GM18505 (cell line): ENCODE measurements at regions not wholly inside any gene's neighbourhood (a gene's known extent, or its start where the extent isn't known, plus 50 kb on each side); places are given as distances from the start of the nearest gene placed in this dataset.
"Not testable (repeated sequence)": the region's sequence is repeated elsewhere in the genome, so short reads cannot be mapped to it uniquely, and the experiment has no call there.

ENCODE experiments used
- ATAC-seq: cut with Tn5 transposase; IDR thresholded peaks from one replicate; pipeline ENCODE4 v1.9.1; 2021; ENCODE audit not compliant: unreplicated experiment
- POLR2A ChIP-seq: IDR thresholded peaks from 4 replicates; pipeline ENCODE4 v1.6.1; 2011; ENCODE audit warnings: borderline replicate concordance; ENCODE audit not compliant: insufficient read depth, insufficient read length; ENCODE audit errors: extremely low read depth

DNA sequence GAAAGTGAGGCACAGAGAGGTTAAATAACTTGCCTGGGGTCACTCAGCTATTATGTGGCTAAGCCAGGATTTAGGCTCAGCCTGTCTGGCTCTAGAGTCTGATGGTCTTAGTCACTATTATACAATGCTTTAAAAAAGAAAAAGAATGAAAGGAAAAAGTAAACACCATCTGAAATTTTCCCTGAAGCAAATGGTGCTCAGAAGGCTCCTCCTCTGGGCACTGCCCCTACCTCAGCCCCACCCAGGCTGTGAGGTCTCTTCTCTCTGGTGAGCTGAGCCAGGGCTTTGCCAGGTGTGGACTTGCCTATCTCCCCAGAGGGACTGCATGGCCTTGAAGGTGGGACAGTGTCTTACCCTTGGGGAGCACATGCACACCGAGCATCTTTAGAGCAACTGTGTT is 117.5 kb upstream of the DYRK2 start:
- ATAC-seq = no peak
- no peak for TF ChIP-seq POLR2A

DNA sequence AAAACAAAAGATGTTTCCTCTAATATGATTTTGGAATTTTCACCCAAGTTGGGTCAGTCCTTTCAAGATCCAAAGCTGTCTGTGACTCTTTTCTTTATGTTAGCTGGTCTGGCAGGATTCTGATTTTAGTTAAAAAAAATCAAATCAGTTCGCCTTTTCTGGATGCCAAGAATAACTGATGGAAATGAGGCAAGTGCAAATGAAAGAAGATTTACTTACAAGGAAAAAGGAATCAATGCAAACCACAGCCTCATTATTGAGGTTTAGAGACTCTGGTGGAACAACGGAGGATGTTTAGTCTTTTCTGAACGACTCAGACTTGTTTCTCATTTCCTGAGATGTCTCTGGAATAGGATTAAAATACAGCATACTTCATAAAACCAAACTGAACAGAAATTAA is 117.0 kb upstream of the DYRK2 start:
- no peak for TF ChIP-seq POLR2A
- ATAC-seq = no peak

DNA sequence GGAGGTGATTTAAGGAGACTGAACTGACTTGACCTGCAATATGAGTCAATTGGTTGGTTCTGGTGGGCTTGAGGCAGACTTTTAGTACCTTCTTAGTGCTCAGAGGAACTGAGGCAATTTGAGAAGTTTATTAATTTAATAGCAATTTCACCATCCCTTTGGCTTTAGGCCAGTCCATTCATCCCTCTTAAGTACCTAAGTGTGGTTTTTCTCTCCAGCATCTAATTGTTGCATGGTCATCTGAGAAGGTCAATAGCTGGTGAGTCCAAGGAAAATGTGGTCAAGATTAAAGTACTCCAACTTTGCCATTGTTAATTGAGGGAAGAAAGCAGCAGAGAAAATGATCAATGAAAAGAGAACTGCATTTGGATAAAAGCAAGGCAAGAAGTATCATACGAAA is 115.4 kb upstream of the DYRK2 start:
- TF ChIP-seq POLR2A = no peak
- no peak for ATAC-seq

DNA sequence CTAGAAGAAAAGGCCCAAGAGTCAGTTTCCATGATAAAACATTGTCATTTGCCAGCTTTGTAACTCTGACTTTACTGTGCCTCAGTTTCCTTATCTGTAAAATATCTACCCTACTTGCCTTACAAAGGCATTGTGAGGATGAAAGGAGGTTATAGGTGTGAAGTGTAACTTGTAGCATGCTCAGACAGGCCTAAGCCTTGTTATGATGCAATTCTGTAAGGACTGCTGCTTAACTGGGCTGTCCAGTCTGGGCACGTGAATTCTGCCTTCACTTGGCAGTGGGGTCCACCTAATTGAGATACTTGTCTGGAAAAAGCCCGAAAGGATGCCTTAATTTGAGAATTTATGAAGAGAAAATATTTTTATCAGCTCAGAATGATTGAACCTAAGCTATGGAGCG is 114.5 kb upstream of the DYRK2 start:
- no peak for TF ChIP-seq POLR2A
- ATAC-seq = no peak

DNA sequence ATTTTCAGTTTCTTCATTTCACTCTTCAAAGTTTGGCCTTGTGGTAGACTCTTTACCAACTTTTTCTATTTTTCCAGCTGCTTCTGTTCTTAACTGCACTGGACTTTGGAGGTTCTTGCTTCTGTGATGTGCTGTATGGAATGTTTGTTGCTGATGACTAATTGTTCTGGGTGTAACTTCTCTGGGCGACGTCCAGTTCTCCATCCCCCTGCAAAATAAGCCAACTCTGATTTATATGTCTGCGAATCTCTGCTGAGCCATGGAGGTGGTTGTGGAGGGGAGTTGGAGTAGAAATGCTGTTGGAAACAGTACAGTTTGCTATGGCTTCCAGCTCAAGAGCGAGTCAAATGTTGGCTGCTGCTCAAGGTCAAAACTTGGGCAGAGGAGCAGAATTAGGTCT is 113.9 kb upstream of the DYRK2 start:
- ATAC-seq = no peak
- TF ChIP-seq POLR2A = no peak

DNA sequence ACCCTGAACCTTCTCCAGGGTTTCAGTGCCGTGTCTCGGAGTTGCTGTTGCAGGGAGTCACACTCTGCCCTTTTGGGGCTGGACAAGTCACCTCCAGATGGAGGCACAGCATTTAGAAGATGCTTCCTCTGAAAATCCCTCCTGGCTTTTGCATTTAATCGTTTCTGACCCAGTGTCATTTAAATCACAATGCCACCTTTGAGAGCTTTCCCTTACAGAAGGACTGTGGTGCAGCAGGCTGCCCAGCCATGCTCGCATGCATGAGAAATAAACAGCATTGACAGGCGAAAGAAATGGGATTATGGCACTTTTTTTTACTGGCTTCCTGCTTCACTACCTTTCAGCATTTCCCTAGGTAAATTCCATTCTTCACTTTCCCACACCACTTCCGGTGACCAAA is 113.4 kb upstream of the DYRK2 start:
- ATAC-seq = no peak
- TF ChIP-seq POLR2A = no peak

DNA sequence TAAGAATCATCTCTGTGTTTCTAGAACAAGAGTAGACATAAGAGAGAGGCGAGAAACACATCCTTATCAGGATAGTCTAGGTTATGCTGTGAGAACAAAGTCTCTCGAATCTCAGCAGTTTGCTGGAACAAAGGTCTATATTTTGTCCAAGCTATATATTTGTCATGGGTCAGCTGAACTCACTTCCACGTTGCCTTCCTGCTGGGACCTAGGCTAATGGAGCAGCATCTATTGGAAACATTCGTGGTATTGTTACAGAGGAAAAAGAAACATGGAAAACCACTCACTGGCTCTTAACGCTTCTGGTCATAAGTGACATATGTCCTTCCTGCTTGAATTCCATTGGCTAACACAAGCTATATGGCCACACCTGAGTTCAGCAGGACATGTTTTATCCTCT is 112.6 kb upstream of the DYRK2 start:
- TF ChIP-seq POLR2A = no peak
- ATAC-seq = no peak

DNA sequence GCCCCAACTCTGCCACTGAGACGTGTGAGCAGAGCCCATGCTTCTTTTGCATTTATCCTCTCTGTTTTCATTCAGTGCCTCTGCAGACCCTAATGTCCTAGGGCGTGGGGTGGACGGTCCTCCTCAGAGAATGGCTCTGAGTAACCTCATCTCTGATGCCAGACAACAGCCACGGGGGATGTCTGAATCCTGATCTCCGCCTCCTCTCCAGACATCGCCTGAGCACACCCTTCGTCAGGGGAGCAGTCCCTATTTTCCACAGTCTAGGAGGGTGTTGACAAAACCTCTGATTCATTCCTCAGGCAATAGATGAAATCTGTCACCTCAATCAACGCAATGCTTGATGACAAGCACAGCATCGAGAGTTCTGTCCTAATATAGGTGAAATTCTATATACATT is 109.2 kb upstream of the DYRK2 start:
- TF ChIP-seq POLR2A = no peak
- no peak for ATAC-seq

DNA sequence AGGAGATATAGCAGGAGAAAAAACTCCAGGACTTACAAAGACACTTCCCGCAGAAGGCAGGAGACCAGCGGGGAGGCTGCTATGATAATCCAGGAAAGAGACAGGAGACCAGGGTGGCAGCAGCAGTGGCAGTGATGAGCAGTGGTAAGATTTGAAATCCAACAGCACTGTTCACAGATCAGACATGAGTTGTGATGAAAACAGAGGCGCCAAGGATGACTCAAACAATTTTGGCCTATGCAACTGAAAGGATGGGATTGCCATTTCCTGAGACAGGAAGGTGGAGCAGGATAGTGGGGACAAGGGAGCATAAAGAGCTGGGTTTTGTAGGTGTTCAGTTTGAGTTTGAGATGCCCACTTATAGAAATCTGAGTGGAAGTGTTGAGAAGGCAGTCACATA is 108.6 kb upstream of the DYRK2 start:
- no peak for ATAC-seq
- no peak for TF ChIP-seq POLR2A

DNA sequence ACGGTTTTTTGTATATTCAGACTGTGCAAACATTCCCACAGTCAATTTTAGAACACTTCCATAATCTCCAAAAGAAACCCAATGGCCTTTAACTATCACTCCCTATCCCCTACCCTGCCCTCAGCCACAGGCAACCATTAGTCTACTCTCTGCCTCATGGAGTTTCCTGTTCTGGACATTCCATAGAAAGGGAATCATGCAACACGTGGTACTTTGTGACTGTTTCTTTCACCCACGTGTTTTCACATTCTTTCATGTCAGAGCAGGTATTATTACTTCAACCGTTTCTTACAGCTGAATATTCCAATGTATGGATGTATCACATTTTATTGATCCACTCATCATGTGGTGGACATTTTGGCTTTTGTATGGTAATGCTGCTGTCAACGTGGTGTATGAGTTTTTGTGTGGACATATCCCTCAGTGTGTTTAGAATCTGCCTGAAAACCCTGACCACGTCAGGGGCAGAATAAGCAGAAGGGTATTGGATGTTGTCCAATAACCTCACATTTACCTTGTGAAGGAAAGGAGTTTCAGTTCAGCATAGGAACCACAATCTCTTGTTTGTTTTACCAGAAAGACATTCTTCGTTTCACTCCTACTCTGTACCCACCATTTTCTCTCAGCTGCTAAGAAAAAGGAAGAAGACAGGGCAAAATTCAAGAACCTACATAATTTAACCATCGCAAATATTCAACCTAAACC is 107.5 kb upstream of the DYRK2 start:
- no peak for TF ChIP-seq POLR2A
- ATAC-seq = peak; percentile 90

DNA sequence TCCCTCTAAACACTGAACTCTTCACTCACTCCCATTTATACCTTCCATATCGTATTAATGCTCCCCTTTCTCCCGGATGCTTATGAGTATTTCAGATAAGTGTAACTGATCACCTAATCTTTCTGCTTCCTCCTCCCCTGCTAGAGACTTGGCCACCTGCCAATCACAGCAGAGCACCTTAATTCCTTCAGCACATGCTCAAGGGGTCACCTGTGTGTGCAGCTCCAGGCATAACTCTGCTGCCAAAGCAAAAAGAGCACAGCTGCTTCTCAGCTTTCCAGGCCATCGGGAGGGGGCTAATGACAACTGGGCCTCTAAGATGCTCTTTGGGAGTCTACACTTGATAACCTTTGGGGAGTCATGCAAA is 106.9 kb upstream of the DYRK2 start:
- ATAC-seq = peak; percentile 42
- no peak for TF ChIP-seq POLR2A

DNA sequence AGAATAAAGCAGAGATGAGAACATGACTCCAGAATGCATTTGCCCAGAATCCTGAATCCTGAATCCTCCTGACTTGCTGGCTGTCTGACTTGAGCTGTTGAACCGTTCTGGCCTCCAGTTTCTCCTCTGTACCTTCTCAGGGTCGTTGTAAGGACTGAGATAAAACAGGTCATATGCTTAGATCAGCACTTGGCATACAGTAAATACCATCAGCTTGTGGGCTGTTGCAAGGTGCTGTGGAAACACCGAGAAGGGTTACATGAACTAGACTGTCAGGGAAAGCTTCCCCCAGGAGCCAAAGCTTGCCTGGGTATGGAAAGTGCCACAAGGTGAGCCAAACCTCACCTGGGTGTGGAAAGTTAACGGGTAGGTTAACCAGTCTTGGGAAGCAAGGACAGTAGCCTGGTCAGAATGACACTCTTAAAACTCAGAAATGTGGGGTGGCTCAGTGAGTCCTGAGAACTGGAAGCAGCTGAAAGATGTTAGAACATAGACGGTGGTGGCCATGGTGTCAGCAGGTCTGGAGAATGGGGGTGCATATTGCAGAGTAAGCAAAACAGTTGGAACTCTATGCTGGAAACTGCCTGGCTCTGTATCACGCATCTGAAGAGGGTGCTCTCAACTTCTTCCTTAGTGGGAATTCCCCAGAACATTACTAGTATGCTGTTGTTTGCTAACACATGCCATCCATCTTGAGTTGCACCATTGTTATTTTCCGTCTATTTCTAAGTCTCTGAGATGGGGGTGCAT is 105.3 kb upstream of the DYRK2 start:
- no peak for ATAC-seq

DNA sequence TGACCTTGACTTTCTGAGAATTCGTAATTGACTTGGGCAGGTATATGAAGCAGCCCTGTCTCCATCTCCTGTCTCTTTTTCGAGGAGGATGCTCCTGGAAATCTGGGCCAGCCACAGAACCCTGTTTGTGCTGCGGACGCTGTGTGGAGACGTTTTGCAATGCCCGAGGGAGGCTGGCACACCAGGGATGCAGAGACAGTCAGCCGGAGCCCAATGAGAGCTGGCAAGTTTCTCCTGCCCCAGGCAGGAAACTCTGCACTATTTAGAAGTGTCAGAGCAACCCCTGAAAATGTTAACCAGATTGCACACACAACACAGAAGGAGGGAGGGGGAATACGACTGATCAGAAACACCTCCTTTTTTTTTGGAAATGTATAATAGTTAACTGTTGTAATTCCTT is 103.2 kb upstream of the DYRK2 start:
- no peak for TF ChIP-seq POLR2A
- ATAC-seq = no peak

More for the DNA sequence above, 105.3 kb upstream of the DYRK2 start:
- no peak for TF ChIP-seq POLR2A

DNA sequence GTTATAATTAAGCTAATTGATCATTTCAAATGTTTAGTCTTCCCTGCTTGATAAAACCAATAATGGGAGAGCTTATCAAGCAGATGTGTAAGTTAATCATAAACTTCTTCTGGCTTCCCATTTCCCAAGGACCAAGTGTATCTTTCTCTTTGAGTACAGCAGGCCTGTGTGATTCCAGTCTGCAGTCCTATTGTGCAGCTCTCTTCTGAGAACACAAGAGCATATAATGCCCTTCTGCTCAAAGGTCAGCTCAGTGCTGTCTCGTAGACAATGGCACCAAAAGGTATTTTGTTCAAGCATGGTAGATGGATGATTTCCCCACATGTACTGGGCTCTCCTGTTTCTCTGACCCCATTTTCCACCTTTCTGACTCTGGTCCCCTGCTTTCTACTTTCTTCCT is 101.8 kb upstream of the DYRK2 start:
- no peak for ATAC-seq
- TF ChIP-seq POLR2A = no peak

DNA sequence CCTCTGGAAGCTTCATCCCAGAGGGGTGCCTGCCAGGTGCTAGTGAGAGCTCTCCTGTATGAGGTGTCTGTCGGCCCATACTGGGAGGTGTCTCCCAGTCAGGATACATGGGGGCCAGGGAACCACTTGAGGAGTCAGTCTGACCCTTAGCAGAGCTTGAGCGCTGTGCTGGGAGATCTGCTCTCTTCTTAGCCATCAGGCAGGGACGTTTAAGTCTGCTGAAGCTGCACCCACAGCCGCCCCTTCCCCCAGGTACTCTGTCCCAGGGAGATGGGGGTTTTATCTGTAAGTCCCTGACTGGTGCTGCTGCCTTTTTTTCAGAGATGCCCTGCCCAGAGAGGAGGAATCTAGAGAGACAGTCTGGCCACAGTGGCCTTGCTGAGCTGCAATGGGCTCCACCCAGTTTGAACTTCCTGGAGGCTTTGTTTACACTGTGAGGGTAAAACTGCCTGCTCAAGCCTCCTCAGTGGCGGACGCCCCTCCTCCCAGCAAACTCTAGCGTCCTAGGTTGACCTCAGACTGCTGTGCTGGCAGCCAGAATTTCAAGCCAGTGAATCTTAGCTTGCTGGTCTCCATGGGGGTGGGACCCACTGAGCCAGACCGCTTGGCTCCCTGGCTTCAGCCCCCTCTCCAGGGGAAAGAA is 93.3 kb upstream of the DYRK2 start:
- not testable (repeated sequence) for ATAC-seq
